Gastrocnemius medialis (tissue), 4 donors: ENCODE measurements at regions not wholly inside any gene's neighbourhood (a gene's known extent, or its start where the extent isn't known, plus 50 kb on each side); places are given as distances from the start of the nearest gene placed in this dataset.

Experiments
- ATAC-seq, 2 donors: fragments of 150-250 bp; one replicate each; pipeline ENCODE4 v1.9.1; 2016
- DNase-seq, 2 donors: peaks; one replicate each; pipeline ENCODE4 v3.0.0-alpha.2; 2019
- H3K27ac ChIP-seq, 4 donors: fragments of 200-600 bp; sonication (generic); 1 replicate in 1 of 4; 2 replicates in 3 of 4; pipeline ENCODE4 v1.5.1; 2016 to 2018; ENCODE audit warnings: mild to moderate bottlenecking in 2 of 4, moderate library complexity in 1 of 4
- H3K27me3 ChIP-seq, 3 donors: fragments of 200-600 bp; sonication (generic) in 2 of 3; 1 replicate in 1 of 3; 2 replicates in 2 of 3; pipeline versions ENCODE4 v1.5.1 to v1.6.0; 2016 to 2019; ENCODE audit warnings: mild to moderate bottlenecking in 1 of 3, moderate library complexity in 1 of 3
- H3K36me3 ChIP-seq, 2 donors: fragments of 200-600 bp; sonication (generic) in 1 of 2; one replicate each; pipeline ENCODE4 v1.5.1; 2017 to 2018
- H3K4me1 ChIP-seq, 2 donors: fragments of 200-600 bp; sonication (generic) in 1 of 2; one replicate each; pipeline ENCODE4 v1.5.1; 2016 to 2017; ENCODE audit warnings: mild to moderate bottlenecking in 2 of 2
- H3K4me3 ChIP-seq, 4 donors: fragments of 200-600 bp; sonication (generic) in 3 of 4; 1 replicate in 1 of 4; 2 replicates in 3 of 4; pipeline ENCODE4 v1.5.1; 2016 to 2019; ENCODE audit warnings: mild to moderate bottlenecking in 2 of 4
- H3K9me3 ChIP-seq, 3 donors: fragments of 200-600 bp; sonication (generic) in 2 of 3; 1 replicate in 1 of 3; 2 replicates in 2 of 3; pipeline ENCODE4 v1.5.1; 2016 to 2019
- CTCF ChIP-seq, 5 experiments: fragments of 450-650 bp in 3 of 5; fragments of 200-600 bp in 2 of 5; sonication (generic) in 2 of 5; IDR thresholded peaks in 4 of 5; conservative IDR thresholded peaks in 1 of 5; 1 replicate in 4 of 5; 2 replicates in 1 of 5; pipeline ENCODE4 v1.5.1; 2016 to 2019; ENCODE audit warnings: antibody characterized with exemption in 5 of 5, mild to moderate bottlenecking in 3 of 5, moderate library complexity in 3 of 5
- POLR2A ChIP-seq, 2 donors: fragments of 450-650 bp; IDR thresholded peaks; one replicate each; pipeline ENCODE4 v1.6.1; 2017; ENCODE audit warnings: antibody characterized with exemption in 2 of 2, mild to moderate bottlenecking in 2 of 2, moderate library complexity in 2 of 2
- in situ Hi-C, 4 donors: fragments of 200-750 bp; cut with MboI; loops; one replicate each; pipeline versions ENCODE4 v1.15.0 to v1.8.0; 2017; ENCODE audit warnings: low sequenced_read_pairs in 4 of 4
- intact Hi-C: fragments of 100-400 bp; cut with DNase I; formaldehyde crosslinking; loops from one replicate; pipeline ENCODE4 v1.15.1; 2023; ENCODE audit warnings: low total_unique reads

- DNase-seq (no peak), ATAC-seq (no peak)
- H3K27ac ChIP-seq: no peak overlapping the region
- peaks cover 0 to 5% of the 10 kb centered on the region in 2 donors for H3K4me1 ChIP-seq
- TF ChIP-seq CTCF (IDR thresholded peaks at IDR 0.05 in 4 of 5, conservative IDR thresholded peaks at IDR 0.05 in 1 of 5): no peak
- TF ChIP-seq POLR2A (IDR thresholded peaks at IDR 0.05): no peak
- intact Hi-C loops (no loop called here), in situ Hi-C loops (no loop called here)
- no peaks in the 10 kb centered on the region for H3K9me3 ChIP-seq
- H3K27me3 ChIP-seq: no peaks in the 10 kb centered on the region
- H3K36me3 ChIP-seq: no peaks in the 10 kb centered on the region
- no peak overlapping the region for H3K4me3 ChIP-seq
These were observed 136.6 kb downstream of the PIK3R1 start for GRCh38 chr5:68352166-68352565.

GRCh38 chr5:68353605-68354004 is 138.0 kb downstream of the PIK3R1 start:
- DNase-seq: no peak
- no peak for ATAC-seq
- Histone ChIP-seq H3K27ac (no peak overlapping the region), H3K36me3 (no peaks in the 10 kb centered on the region), H3K4me1 (peaks cover 0 to 5% of the 10 kb centered on the region in 2 donors), H3K4me3 (no peak overlapping the region), H3K9me3 (no peaks in the 10 kb centered on the region), H3K27me3 (no peaks in the 10 kb centered on the region)
- TF ChIP-seq CTCF (IDR thresholded peaks at IDR 0.05 in 4 of 5, conservative IDR thresholded peaks at IDR 0.05 in 1 of 5) (no peak), POLR2A (IDR thresholded peaks at IDR 0.05) (no peak)
- in situ Hi-C loops (no loop called here), intact Hi-C loops (no loop called here)

GRCh38 chr5:68354315-68354714 is 138.8 kb downstream of the PIK3R1 start:
- Histone ChIP-seq H3K4me1 (no peaks in the 10 kb centered on the region), H3K9me3 (no peaks in the 10 kb centered on the region), H3K27me3 (no peaks in the 10 kb centered on the region), H3K27ac (no peak overlapping the region), H3K36me3 (no peaks in the 10 kb centered on the region), H3K4me3 (no peak overlapping the region)
- in situ Hi-C loops: no loop called here
- TF ChIP-seq CTCF (IDR thresholded peaks at IDR 0.05 in 4 of 5, conservative IDR thresholded peaks at IDR 0.05 in 1 of 5) (no peak), POLR2A (IDR thresholded peaks at IDR 0.05) (no peak)
- DNase-seq (no peak), ATAC-seq (no peak)
- intact Hi-C loops: no loop called here

- TF ChIP-seq POLR2A (IDR thresholded peaks at IDR 0.05) (no peak), CTCF (IDR thresholded peaks at IDR 0.05 in 4 of 5, conservative IDR thresholded peaks at IDR 0.05 in 1 of 5) (no peak)
- no peak for DNase-seq
- no peaks in the 10 kb centered on the region for H3K9me3 ChIP-seq
- intact Hi-C loops (no loop called here), in situ Hi-C loops (no loop called here)
- H3K27me3 ChIP-seq: no peaks in the 10 kb centered on the region
- no peak overlapping the region for H3K27ac ChIP-seq
- H3K36me3 ChIP-seq: no peaks in the 10 kb centered on the region
- no peak for ATAC-seq
- no peaks in the 10 kb centered on the region for H3K4me1 ChIP-seq
- no peak overlapping the region for H3K4me3 ChIP-seq
These were observed 140.7 kb downstream of the PIK3R1 start for GRCh38 chr5:68356216-68356615.

- Histone ChIP-seq H3K4me1 (no peaks in the 10 kb centered on the region), H3K9me3 (no peaks in the 10 kb centered on the region), H3K4me3 (no peak overlapping the region), H3K27me3 (no peaks in the 10 kb centered on the region), H3K27ac (no peak overlapping the region), H3K36me3 (no peaks in the 10 kb centered on the region)
- DNase-seq: no peak
- TF ChIP-seq CTCF (IDR thresholded peaks at IDR 0.05 in 4 of 5, conservative IDR thresholded peaks at IDR 0.05 in 1 of 5): no peak
- no peak for TF ChIP-seq POLR2A (IDR thresholded peaks at IDR 0.05)
- in situ Hi-C loops: no loop called here
- no peak for ATAC-seq
- intact Hi-C loops: no loop called here
These were observed 141.1 kb downstream of the PIK3R1 start for GRCh38 chr5:68356623-68357022.
